G401 (cell line): ENCODE measurements at regions not wholly inside any gene's neighbourhood (a gene's known extent, or its start where the extent isn't known, plus 50 kb on each side); places are given as distances from the start of the nearest gene placed in this dataset.

Source experiments
- DNase-seq: peaks from one replicate; pipeline ENCODE4 v3.0.0-alpha.2; 2015; ENCODE audit warnings: low spot score
- in situ Hi-C: cut with HindIII; loops from 2 replicates; pipeline ENCODE4 v1.10.0; 2016; ENCODE audit warnings: low sequenced_read_pairs, mixed read lengths

DNA sequence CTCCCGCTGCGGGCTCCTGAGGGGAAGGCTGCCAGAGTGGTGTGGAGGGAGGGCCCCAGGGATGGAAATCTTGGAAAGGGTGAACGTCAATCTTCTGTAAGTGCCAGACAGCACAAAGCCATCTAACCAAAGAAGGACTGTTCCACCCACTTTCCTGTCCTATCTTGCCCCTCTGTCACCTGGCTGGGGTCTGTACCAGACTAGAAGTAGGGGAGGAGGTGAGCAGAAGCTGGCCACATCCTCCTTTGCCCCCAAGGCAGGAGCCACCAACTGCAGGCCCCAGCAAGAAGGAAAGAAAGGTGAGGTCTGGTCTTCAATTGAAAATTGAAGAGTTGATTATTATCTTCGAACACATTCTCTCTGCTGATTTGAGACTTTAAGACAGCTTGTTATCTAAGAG, 214.4 kb upstream of the LEF1 start:
- no peak for DNase-seq
- in situ Hi-C loops = no loop called here

DNA sequence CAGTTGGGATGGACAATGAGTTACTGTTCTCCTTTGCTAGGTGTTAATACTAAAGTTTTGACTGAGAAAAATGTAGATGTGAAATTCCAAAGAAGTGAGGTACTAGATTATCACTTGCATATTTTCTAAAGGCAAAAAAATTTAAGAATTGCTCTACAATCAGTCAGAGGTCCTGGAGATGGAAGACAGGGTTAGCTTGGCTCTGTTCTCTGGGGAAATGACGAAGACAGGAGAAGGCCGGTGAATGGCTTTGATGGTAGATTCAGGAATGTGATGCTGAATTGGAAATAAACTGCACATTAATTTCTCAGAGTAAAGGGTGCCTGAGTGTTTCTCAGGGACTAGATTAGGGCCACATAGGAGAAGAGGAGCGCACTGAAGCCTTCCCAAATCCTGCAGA, 214.0 kb upstream of the LEF1 start:
- in situ Hi-C loops = no loop called here

DNA sequence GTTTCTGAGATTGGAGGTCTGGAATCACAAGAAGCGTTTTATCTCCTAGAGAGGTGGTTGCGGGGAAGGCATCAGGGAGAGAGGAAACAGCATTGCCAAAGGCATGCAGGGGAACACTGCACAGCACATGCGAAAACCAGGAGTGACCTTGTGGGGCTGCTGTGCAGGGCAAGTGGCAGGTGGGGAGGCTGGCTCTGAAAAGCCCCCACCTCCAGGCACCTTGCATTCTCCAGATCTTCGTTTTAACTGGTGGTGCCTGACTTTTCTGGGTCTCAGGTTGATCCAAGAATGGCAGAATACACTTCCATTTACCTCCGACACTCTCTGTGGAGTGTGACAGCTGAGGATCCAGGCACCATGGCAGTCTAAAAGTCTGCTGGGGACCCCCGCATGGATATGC, 209.4 kb upstream of the LEF1 start:
- in situ Hi-C loops = no loop called here
- no peak for DNase-seq

More for the DNA sequence above, 214.0 kb upstream of the LEF1 start:
- DNase-seq = no peak

DNA sequence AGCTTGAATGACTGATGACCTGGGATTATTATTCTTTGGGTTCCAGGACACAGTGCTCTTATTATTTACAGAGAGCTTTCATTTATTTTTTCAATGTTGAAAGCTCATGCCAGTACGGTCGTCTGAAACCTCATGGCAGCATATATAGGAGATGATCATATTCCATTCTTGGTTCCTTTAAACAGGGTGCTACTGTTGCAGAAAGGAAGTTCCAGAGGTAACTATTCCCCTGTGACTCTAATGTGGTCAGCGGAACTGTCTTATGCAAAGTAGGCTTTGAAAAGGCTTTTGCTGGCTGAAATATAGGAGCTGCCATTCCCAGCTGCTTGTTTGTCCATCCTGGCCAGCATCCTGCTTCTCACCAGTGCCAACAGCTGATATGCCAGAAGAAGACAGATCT, 208.3 kb upstream of the LEF1 start:
- no peak for DNase-seq
- in situ Hi-C loops = no loop called here

DNA sequence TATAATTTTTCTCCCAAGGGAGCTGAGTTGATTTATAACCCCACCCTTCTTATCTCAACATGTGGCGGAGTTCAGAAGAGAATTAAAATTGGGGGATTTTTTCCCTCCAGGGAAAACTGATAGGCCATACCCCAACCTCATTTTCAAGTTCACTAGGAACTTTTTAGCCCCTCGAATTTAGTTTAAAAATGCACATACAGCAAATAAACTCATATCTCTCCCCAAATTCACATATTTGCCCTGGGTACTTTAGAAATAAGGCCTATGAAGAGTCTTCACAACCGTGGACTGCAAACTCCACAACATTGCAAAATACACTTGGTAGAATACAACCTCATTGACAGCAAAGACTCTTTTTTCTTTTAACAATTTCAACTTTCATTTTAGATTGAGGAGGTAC, 206.7 kb upstream of the LEF1 start:
- in situ Hi-C loops = no loop called here
- DNase-seq = no peak

DNA sequence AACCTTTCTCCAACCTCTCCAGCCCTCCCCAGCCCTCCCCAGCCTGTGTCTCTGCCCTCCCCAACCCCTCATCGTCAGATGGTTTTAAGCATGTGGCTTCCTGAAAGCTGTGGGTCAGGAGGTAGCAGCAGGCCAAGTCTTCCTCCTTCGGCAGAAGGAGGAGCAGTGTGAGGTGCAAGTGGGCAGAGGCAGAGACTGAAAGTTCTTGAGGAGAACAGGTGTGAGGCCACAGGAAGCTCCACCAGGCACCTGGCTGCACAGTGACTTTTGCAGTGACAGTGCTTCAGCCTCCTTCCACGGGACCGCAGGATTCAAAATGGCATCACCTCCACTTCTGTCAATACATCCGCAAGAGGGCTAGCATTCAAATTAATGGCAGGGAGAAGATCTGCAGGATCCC, 203.9 kb upstream of the LEF1 start:
- in situ Hi-C loops = no loop called here

DNA sequence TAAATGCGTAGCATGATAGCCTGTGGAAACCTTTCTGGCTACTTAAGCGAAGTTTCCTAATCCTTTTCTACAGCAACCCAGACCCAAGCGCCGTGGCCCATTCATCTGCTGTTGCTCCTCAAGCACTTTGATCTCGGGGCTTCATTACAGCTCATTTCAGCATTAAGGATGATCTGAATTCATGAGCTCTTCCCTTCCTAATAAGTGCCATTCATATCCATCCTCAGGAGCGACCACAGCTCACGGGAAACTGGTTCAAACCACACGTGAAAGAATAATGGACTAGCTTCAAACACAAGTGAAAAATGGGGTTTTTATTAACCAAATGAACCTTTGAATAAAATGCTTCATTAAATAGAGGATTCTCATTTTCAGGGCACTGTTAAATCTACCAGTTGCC, 202.6 kb upstream of the LEF1 start:
- no peak for DNase-seq
- in situ Hi-C loops = no loop called here

More for the DNA sequence above, 203.9 kb upstream of the LEF1 start:
- DNase-seq = no peak

DNA sequence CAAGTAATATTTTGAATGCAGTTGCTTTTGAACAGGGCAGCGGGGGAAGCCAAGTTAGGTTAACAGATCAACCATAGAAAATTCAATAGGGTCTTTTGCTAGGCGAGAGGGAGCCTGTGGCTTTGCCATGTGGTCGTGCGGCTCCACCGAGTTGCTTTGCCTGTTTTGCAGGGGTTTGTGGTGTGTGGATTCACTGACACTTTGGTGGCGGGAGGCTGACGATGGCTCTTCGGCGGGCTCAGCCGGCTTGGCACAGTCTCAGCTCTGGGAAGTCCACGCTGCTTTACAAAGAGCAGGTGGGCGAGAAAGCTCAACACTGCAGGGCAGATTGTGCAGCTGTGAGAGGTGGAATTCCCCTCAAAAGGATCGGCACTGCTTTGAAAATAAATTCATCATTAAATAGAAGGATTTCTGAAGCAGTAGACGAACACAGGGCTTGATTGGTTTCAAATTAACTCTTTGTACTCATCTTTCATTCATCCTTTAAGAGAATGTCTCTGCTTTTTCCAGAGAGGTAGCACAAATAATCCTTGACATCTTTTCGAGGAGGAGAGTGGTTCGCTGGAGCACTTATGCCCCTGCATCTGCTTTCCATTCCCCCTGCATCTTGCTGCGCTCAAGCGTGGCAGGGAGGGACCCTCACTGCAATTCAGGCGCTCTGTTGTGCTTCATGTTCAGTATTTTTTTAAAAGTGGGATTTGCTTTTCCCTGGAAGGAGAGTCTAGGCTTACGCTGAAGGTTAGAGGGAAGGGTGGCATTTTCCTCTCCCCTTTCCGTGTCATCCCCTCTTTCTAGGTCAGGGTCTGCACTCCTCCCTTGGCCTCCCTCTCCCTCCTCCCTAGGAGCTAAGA, 201.8 kb upstream of the LEF1 start:
- in situ Hi-C loops = no loop called here
- no peak for DNase-seq

DNA sequence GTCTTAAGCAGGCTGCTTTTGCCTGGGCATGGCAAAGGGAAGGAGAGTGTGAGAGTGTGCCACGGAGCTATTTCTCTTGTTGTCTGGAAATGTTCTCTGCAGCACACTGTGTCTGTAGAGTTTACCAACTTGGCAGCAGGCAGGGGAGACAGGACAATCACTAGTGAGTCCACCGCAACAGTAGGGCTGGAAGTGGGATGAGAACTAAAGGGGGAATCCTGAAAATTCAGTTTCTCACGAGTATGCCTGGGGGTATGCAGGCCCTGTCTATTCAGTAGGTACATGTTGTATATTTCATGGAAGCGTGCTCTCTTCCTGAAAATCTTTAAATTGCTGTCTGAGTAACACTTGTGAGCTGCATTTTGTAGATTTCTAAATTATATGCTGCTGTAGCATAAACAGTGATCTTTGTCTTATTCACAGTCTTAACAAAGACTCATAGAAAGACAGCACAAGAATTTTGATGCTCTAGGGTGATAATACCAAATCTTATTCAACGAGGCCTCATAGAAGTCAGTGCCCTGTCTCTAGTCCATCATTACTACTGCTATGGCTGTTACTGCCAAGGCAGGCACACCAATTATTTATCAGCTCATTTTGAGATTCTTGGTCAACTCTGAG, 200.4 kb upstream of the LEF1 start:
- in situ Hi-C loops = no loop called here
- DNase-seq = no peak

DNA sequence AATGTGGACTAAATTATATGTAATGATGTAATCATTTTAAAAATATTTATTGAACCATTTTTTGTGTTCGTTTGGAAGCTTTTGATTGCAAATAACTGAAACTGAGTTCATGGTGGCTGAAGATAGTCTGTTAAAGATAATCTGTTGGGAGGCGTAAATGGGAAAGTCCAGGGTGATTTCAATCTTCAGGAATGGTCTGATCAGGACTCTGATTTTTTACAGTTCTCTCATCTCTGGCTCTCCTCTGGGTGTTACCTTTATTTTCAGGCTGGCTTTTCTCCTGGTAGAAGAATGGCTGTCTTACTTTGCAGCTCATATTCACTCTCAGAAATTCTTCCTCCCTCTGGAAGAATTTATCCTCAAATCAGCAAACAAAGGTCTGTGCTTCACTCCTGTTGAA, 199.0 kb upstream of the LEF1 start:
- DNase-seq = no peak
- in situ Hi-C loops = no loop called here

DNA sequence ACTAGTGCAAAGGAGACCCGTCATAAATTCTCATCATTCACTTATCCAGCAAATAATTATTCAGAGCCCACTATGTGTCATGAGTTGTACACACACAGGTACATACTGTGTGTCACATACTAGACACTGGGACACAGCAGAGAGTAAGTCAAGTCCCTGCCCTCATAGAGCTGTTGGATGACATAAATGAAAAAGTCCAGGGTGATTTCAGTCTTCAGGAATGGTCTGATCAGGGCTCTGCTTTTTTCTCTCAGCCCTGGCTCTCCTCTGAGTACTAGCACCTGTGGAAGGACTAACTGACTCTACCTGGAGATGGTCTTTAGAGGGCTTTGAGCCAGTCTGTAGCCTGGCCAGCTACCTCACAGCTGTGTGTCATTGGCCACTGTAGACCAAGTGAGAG, 198.0 kb upstream of the LEF1 start:
- DNase-seq = no peak
- in situ Hi-C loops = no loop called here

DNA sequence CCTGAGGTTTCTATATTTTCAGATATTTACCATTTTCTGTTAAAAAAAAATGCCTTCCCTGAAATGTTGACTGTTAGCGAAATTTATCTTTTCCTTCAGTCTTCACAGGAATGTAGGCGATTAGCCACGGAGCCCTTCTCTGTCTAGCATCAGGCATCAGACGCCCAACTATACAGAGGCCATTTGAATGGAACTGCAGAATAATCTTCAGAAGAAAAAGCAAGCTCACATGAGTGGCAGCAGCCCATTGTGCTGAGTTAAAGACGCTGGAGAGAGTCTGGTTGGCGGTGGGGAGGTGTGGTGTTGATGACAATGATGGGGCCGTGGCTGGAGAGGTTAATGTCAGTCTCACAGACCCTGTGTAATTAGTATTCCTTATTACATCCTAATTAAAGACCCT, 196.8 kb upstream of the LEF1 start:
- in situ Hi-C loops = no loop called here
- DNase-seq = no peak

DNA sequence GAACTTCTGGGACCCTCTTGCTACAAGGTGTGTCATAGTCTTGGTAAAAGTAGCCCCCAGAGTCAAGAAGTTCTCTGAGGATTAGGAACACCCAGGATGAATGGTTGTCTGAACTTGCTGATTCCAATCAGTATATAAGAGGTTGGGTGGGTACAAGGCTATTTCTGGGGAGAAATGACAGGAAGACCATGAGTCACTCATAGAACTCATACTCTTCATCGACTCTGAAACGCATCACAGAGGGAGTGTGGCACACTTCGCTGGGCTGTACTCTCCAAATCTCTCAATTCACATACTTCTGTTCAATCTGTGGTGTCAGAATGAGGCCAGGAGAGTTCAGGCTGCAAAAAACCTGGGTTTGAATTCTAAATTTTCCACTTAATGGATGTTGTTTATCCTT, 193.2 kb upstream of the LEF1 start:
- in situ Hi-C loops = no loop called here
- no peak for DNase-seq

DNA sequence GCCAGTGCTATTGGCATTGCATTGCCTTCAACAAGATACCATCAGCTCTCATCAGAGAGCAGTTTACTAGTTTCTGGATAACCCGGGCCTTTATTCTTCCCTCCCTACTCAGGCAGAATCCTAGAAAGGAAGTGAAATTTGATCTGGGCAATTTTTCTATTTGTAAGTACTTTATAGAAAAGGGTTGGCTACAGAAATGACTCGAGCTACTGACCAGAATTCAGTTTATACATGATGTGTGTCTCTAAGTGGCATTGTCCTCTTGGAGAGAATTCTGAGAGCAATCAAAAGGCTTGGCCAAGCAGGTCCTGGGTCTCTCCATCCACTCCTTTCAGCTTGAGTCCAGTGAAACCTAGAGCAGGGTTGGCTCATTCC, 192.7 kb upstream of the LEF1 start:
- in situ Hi-C loops = no loop called here
- DNase-seq = no peak

DNA sequence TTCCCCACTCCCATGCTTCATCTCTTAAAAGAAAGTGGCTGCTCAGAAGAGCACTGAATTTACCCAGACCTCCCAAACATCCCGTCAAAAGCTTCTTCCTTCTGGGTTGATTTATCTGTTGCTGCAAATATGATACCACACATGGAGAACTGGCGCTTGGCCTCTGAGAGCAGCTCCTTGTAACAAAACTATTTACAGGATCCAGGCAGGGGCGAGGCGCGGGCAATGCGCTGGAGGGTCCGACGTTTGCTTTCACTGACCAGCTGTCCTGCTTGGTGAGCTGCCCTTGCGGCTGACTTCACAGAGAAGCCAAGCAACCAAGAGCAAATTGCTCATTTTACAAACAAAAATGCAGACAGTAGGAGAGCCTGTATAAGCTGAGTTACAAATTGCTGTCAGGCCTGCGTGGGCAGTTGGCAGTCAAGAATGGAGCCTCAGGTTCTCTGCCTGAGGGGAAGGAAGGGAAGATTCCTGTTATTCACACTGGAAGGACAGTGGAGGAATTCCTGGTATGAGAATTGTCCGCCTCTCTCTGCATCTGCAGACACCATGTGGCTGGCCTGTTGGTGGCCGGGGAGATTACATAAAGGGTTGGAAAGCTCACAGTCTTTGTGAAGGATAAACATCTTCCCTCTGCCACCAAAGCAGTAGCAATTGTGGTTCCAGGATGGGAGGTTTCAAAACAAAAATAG, 192.2 kb upstream of the LEF1 start:
- in situ Hi-C loops = no loop called here
- DNase-seq = peak; percentile 41

DNA sequence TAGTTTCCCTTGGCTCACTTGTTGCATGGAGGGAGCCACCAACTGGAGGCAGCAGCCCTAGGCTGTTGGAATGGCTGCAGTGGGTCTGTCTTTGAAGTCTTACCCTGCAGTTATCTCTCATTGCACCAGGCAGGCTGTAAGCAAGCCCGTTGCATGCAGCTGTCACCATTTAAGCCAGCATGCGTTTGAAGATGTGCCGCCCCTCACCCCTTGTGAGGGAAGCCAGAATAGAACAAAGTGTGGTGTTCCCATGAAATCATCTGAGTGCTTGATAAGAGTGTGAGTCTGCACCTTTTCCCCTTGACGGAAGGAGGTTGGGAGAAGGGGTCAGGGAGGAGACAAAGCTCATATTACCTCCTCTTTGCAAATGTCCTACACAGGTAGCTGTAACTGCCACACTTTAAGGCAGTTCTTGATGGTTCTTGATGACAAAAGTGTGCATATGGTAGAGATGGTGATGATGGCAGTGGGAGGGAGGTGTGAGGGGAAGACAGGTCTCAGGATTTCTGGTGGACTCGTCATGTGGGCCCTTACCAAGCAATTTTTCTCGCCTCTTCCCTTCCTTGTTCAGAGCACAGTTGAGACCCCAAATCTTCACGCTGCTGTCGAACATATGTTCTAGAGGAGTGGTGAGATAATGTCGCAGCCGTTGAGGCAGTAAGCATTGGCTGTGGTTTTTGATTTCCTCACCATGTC, 191.4 kb upstream of the LEF1 start:
- no peak for DNase-seq
- in situ Hi-C loops = no loop called here

DNA sequence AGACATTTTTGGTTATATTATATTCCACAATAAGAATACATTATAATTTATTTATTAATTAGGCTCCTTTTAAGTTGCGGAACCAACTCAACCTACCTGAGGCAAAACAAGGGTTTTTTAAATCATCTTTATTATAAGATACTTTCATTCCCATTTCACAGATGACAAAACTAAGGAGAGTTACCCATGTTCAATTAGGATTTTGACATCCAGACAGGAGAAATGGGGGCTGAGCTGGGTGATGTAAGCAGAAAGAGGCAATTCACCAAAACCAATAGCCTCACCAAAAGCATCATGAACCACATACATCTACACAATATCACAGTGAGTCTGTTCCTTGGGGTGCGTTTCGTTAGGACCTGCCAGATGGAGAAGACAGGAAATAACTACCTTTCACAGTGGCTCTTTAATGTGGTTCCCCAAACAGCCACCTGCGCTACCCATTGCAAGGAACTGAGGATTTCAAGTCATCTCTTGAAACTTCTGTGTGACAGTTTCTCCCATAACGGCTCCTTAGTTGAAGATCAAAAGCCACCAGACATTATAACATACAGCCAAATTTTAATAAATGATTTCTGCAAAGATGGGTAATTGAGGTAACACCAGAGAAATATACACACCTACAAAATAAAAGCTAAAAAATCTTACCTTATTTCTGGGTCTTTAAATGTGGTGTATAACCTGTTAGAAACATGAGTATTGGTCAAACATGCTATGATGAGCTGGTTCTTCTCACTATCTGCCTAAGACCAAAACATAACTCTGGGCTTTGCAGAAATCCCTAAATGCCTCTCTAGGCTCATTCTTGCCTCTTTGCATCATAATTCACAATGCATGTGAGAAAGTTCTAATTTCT, 190.6 kb upstream of the LEF1 start:
- DNase-seq = no peak
- in situ Hi-C loops = no loop called here

DNA sequence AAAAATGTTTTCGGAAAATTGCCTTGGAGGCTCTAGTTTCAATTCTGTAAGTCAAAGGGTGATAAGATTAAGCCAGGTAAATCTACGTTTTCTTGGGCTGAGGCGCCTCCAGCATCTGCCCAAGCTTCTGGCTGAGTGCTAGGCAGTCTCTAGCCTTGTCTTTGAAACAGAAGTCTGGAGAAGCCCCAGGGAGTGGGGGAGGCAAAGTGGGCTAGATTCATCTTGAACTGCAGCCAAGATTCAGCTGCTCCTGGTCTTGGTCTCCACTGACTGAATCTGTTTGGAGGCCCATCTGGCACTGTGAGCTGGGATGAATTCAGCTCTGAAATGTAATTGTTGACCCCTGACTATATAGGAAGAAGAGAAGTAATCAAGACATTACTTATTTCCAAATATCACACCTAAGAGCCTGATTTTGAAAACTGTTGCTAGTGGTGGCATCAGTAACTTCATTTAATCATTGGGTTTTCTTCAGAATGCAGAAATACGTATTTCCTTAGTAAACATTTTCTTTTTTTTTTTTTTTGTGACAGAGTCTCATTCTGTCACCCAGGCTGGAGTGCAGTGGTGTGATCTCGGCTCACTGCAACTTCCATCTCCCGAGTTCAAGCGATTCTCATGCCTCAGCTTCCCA, 187.3 kb upstream of the LEF1 start:
- in situ Hi-C loops = no loop called here
- DNase-seq = no peak
